Limb (tissue), 2 donors: ENCODE measurements at regions not wholly inside any gene's neighbourhood (a gene's known extent, or its start where the extent isn't known, plus 50 kb on each side); places are given as distances from the start of the nearest gene placed in this dataset.

Experiments used
- DNase-seq, 2 donors: peaks; one replicate each; pipeline ENCODE4 v3.0.0-alpha.2; 2016; ENCODE audit errors: extremely low spot score in 2 of 2

- DNase-seq = no peak
Observed at GRCh38 chr1:25104932-25105561, 127.3 kb downstream of the SYF2 start.

GRCh38 chr1:25103164-25103795, 129.0 kb downstream of the SYF2 start:
- peak in 1 of 2 donors; percentile 58 for DNase-seq

DNA sequence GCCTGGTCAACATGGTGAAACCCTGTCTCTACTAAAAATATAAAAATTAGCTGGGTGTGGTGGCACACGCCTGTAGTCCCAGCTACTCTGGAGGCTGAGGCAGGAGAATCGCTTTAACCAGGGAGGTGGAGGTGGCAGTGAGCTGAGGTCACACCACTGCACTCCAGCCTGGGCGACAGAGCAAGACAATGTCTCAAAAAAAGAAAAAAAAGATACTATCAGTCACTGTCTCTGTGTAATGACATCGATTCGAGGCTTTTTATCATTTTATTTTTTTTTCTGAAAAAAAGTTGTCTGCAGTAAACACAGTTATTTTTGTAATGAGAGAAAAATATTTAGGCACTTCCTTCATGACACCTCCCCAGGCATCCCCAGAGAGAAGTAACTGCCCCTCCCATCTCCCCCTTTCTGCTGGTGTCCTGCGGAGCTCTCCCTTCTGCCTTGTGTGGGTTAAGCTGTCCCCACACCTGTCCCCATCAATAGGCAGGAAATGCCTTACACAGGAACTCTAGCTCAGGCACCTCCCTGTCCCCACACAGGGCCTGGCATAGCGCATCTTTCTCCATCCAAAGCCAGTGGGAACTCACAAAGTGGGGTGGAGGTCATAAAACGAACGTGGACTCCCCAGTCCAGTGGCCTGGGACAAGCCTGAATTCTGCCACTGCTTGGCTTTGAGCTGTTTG, 132.0 kb downstream of the SYF2 start:
- no peak for DNase-seq

GRCh38 chr1:25099343-25099951, 132.9 kb downstream of the SYF2 start:
- no peak for DNase-seq

GRCh38 chr1:25098717-25099116, 133.6 kb downstream of the SYF2 start:
- DNase-seq = no peak

- no peak for DNase-seq
Observed at GRCh38 chr1:25096307-25097150, 135.8 kb downstream of the SYF2 start.

- no peak for DNase-seq
Observed at GRCh38 chr1:25095635-25096200, 136.6 kb downstream of the SYF2 start.

DNA sequence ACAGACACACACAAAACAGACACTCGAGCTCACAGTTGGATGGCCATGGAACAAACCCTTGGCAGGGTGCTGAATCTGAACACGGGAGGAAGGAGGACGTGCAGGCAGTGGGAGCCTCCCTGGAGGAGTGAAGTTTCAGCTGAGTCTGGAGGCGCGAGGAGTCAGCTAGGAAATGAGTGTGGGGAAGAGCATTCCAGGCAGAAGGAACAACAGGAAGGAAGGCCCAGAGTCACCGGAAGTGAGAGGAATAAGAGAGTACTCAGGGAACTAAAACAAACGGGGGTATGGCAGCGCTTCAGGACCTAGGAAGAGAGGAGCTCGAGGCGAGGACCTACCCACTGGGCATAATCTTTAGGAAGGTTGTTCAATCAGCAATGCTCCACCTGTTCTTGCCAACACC, 137.3 kb downstream of the SYF2 start:
- DNase-seq = no peak

- DNase-seq = no peak
Observed at GRCh38 chr1:25094229-25094628, 138.1 kb downstream of the SYF2 start.

DNA sequence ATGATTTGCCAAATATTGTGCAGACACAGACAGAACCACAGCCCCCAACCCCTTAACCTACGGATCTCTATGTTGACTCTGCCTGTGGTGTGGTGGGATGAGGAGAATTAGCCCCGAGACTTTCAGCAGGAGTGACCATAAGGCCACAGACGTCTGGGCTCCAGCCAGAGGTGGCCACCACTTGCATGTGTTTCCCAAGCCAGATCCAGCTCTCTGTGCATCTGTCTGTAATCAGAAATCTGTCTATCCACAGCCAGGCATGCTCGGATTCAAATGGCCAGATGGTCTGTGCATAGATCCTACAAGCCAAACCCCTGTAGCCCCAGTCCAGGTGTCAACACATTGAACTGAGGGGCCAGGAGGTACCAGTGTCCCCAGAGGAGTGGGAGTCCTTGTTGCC, 140.6 kb downstream of the SYF2 start:
- DNase-seq = no peak

GRCh38 chr1:25090707-25091422, 141.4 kb downstream of the SYF2 start:
- no peak for DNase-seq

DNA sequence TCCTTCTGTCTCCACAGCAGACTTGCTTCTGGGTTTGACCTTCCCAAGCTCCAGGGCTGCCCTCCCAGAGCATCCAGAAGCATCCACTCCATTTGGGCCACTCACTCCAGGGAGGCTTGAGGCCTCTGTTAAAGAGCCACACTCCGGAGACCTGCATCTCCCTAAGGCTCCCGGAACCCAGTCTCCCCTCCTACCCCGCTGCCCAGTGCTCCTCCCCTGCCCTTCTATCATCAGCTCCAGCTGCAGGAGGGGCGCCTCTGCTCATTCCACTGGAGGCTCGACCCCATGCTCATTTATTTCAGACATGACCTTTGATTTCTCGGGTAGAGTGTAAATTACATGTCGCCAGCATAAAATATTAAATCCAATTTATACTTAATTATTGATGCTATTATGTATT, 142.5 kb downstream of the SYF2 start:
- DNase-seq = no peak

GRCh38 chr1:25088946-25089345, 143.4 kb downstream of the SYF2 start:
- DNase-seq = no peak

GRCh38 chr1:25088180-25088701, 144.1 kb downstream of the SYF2 start:
- no peak for DNase-seq

DNA sequence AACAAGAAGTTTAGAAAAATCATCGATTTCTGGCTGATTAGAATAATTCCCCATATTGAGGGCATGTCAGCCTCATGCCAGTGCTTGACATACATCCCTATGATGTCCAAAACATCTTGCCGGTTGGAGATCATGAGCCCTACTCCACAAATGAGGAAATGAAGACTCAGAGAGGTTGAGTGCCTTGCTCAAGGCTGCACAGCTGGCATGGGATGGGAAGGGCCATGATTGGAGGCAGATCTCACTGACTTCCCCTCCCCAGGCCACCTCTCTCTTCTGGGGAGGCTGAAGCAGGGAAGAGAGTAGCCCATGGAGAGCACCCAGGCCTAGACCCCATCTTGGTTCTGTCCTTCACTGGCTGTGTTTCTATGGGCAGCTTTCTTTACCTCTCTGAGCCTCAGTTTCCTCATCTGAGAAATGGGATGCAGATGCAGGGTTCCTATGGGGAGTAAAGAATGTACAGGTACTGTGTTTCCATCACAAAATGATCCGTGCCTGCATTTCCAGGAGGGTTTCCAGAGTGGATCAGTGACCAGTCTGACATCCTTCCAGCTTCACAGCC, 145.7 kb downstream of the SYF2 start:
- DNase-seq = no peak

GRCh38 chr1:25084407-25084806, 147.9 kb downstream of the SYF2 start:
- no peak for DNase-seq

DNA sequence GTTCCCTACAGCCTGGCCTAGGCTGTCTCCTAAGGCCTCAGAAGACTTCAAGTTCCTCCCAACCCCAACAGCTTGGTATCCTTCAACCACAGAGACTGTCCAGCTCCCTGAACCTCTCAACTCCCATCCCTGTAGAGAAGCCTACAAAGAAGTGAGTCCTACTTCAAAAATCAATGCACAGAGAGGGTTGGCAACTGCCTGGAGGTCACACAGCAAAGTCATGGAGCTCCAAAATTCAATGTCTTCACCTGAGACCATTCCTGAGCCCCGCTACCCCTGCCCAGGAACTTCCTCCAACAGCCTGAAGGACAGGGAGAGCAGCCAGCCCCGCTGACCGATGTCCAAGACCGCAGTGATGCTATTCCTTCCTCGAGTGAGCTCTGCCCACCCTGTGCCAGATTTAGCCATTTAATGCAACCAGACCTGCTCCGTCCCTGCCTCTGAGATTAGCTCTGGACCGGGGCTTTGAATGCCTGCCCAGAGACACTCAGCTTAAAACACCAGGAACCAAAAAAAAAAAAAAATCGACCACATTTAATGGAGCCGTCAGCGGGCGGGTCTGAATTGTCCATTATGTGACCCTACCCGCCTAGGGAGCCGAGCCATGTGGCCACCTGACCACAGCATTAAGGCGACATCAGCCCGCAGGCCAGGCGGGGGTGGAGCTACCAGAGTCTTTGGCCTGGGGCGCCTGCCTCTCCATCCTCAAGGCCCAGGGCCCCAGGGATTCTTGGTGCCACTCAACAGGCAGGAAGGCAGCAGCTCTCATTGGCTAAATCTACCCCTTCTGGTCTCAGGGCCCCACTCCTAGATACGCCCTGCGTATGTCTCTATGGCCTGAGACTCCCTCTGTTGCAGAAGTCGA, 148.6 kb downstream of the SYF2 start:
- DNase-seq = no peak

- DNase-seq = no peak
Observed at GRCh38 chr1:25082995-25083394, 149.3 kb downstream of the SYF2 start.
